Subcutaneous abdominal adipose tissue (tissue), 5 donors: ENCODE measurements at regions not wholly inside any gene's neighbourhood (a gene's known extent, or its start where the extent isn't known, plus 50 kb on each side); places are given as distances from the start of the nearest gene placed in this dataset.

Source experiments
- H3K27ac ChIP-seq: one replicate; pipeline ENCODE4 v1.7.0; 2013; ENCODE audit warnings: low read depth, mild to moderate bottlenecking, inconsistent platforms, low read length, moderate library complexity
- H3K27me3 ChIP-seq, 5 donors: one replicate each; pipeline ENCODE4 v1.7.0; 2013; ENCODE audit warnings: low read length in 5 of 5, inconsistent platforms in 1 of 5; ENCODE audit not compliant: control insufficient read depth in 5 of 5, insufficient read depth in 4 of 5
- H3K36me3 ChIP-seq, 5 donors: one replicate each; pipeline ENCODE4 v1.7.0; 2013; ENCODE audit warnings: low read length in 5 of 5; ENCODE audit not compliant: control insufficient read depth in 5 of 5, insufficient read depth in 5 of 5
- H3K4me1 ChIP-seq, 5 donors: one replicate each; pipeline ENCODE4 v1.7.0; 2013; ENCODE audit warnings: low read length in 5 of 5, mild to moderate bottlenecking in 3 of 5, moderate library complexity in 1 of 5; ENCODE audit not compliant: control insufficient read depth in 5 of 5, insufficient read depth in 5 of 5
- H3K4me3 ChIP-seq, 5 donors: one replicate each; pipeline ENCODE4 v1.7.0; 2013; ENCODE audit warnings: low read length in 5 of 5, low read depth in 1 of 5
- H3K9ac ChIP-seq, 5 donors: one replicate each; pipeline ENCODE4 v1.7.0; 2013; ENCODE audit warnings: low read length in 5 of 5, mild to moderate bottlenecking in 4 of 5, moderate library complexity in 3 of 5
- H3K9me3 ChIP-seq, 5 donors: one replicate each; pipeline ENCODE4 v1.7.0; 2013; ENCODE audit warnings: low read length in 5 of 5; ENCODE audit not compliant: control insufficient read depth in 5 of 5
- donor health status: healthy.
- donor health status: healthy.
- donor health status: healthy.
- donor health status: healthy.
- donor health status: healthy.

DNA sequence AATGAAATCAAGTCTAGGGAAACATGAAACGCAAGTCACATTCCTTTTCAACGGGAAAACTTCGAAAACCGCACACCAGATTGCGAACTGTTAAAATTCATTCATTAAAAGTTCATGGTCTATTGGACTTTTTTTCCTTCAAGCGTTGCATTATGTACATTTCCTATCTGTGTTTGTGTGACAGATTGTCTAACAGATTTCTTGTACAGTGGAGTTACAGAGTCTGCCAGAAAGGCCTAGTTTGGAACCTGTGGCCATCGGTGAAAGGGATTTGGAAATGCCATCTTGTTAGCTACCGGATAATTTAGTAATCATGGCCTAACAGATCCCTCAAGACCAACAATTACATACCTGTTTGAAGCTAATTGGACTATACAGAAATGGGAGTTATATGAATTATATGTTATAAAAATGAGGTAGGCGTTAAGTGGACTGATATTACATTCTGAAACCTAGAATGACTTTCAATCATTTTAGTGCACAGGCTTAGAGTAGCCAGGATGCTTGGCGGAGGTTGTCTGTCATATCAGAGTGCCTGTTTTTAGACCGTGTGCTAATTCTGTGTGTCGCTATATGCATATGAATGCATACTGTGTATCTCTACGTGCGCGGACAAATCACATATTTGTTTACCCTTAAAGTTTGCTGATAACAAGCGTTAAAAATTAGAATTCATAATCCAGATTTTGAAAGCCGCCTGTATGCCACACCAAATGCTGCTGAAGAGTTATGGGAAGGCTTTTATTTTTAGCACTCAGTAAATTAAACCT, 885.4 kb upstream of the RBFOX1 start:
- no peaks in the 10 kb centered on the region for H3K36me3 ChIP-seq
- H3K27me3 ChIP-seq, result no peaks in the 10 kb centered on the region

DNA sequence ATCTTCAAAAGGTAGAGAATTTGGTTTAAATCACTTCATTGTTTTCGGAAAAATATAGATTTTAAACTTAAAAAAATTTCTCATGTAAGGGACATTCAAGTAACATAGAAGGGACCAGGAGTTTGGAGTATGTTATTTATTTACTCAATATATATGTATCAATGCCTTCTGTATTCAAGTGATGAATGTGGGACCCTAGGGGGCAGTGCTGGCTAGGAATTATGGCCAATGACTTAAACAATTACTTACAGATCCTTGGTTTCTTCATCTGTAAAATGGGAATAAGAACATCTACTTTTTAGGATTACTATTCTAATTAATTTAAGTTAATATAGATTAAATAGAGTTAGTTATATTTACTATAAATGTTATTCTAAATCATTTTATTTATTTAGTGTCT, 886.3 kb upstream of the RBFOX1 start:
- Histone ChIP-seq H3K27me3 (no peaks in the 10 kb centered on the region), H3K27ac (no peak overlapping the region), H3K9me3 (peaks cover 0 to 4% (median 0%) of the 10 kb centered on the region in 5 donors), H3K4me1 (no peaks in the 10 kb centered on the region), H3K4me3 (no peak overlapping the region), H3K9ac (no peak overlapping the region), H3K36me3 (no peaks in the 10 kb centered on the region)

More for the DNA sequence above, 885.4 kb upstream of the RBFOX1 start:
- H3K4me3 ChIP-seq, result no peak overlapping the region
- H3K9ac ChIP-seq, result no peak overlapping the region
- H3K27ac ChIP-seq, result no peak overlapping the region
- H3K4me1 ChIP-seq, result no peaks in the 10 kb centered on the region
- H3K9me3 ChIP-seq, result peaks cover 0 to 11% (median 4%) of the 10 kb centered on the region in 5 donors

DNA sequence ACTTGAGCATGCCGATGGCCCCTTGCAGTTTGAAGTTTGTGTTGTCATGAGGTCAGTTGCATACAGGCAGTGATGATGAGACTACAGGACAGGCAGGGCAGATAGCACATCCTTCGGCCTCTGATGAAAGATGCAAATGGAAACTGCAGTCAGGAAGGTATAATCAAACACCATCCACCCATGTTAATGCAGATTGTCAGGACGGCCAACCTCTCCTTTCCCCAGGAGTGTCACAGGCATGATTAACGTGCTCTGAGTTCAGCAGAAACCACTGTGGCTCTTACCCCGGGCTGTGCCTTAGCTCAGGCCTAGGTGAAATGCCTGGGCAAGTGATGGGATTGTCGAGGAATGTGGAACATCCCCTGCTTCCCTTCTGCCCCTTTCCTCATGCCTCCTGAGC, 893.5 kb upstream of the RBFOX1 start:
- no peaks in the 10 kb centered on the region for H3K36me3 ChIP-seq
- no peak overlapping the region for H3K27ac ChIP-seq
- peaks cover 0 to 6% (median 0%) of the 10 kb centered on the region in 5 donors for H3K9me3 ChIP-seq
- H3K9ac ChIP-seq, result no peak overlapping the region
- H3K4me3 ChIP-seq, result no peak overlapping the region
- no peaks in the 10 kb centered on the region for H3K27me3 ChIP-seq
- no peaks in the 10 kb centered on the region for H3K4me1 ChIP-seq

DNA sequence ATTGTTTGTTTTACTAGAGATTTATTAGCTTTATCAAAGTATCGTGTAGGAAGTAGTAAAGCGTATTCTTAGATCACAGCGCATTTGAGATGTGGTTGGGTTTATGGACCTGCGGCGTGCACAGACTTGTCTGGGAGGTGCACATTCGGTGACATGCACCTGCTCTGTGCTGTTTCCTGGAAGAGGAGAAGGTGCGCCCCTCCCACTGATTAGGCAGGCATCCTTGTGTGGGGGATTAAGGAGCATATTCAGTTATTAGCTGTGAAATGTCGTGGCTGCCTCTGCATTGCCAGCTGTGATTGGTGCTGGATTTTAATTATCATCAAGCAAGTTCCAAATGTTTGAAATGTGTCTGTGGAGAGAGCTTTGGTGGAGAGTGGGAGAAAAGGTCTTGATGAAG, 903.8 kb upstream of the RBFOX1 start:
- Histone ChIP-seq H3K36me3 (no peaks in the 10 kb centered on the region), H3K27ac (no peak overlapping the region), H3K27me3 (peaks cover 0 to 2% (median 0%) of the 10 kb centered on the region in 5 donors)

DNA sequence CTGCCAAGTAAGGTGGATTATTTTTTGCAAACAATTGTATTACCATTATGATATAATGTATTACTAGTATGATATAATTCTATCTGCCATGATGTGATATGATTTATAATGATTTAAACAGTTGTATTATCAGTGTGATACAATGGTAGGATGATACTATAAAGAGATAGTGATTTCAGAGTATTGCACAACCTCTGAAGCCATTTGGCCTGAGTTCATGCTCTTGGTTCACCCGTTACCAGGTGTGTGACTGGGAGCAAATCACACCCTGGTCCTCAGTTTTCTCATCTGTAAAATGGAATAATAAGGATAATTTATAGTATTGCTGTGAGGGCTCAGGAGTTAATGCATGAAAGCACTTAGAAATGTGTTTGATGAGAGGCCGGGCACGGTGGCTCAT, 905.0 kb upstream of the RBFOX1 start:
- Histone ChIP-seq H3K27ac (no peak overlapping the region), H3K4me1 (no peaks in the 10 kb centered on the region), H3K36me3 (no peaks in the 10 kb centered on the region), H3K9me3 (peaks cover 0 to 8% (median 3%) of the 10 kb centered on the region in 5 donors), H3K9ac (no peak overlapping the region), H3K4me3 (no peak overlapping the region), H3K27me3 (peaks cover 0 to 2% (median 0%) of the 10 kb centered on the region in 5 donors)

More for the DNA sequence above, 903.8 kb upstream of the RBFOX1 start:
- Histone ChIP-seq H3K4me1 (no peaks in the 10 kb centered on the region), H3K4me3 (no peak overlapping the region), H3K9me3 (peaks cover 0 to 6% (median 0%) of the 10 kb centered on the region in 5 donors), H3K9ac (no peak overlapping the region)

DNA sequence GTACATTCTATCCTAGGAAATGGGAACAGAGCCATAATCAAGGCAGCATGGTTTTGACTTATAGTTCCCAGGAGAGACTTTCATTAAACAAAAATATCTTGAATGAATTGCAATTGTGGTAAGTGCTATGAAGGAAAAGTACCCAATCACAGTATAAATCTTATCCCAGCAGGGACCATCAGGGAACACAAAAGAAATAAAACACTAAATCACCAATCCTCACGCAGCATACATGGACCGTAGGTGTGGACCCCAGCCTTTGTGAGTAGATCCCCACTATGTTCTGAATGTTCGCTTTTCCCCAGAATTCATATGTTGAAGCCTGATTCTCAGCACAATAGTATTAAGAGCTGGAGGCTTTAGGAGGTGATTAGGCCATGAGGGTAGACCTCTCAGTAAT, 925.0 kb upstream of the RBFOX1 start:
- Histone ChIP-seq H3K27ac (no peak overlapping the region), H3K27me3 (peaks cover 0 to 2% (median 0%) of the 10 kb centered on the region in 5 donors), H3K9me3 (peaks cover 0 to 10% (median 0%) of the 10 kb centered on the region in 5 donors), H3K4me3 (no peak overlapping the region), H3K36me3 (no peaks in the 10 kb centered on the region), H3K9ac (no peak overlapping the region), H3K4me1 (no peaks in the 10 kb centered on the region)

DNA sequence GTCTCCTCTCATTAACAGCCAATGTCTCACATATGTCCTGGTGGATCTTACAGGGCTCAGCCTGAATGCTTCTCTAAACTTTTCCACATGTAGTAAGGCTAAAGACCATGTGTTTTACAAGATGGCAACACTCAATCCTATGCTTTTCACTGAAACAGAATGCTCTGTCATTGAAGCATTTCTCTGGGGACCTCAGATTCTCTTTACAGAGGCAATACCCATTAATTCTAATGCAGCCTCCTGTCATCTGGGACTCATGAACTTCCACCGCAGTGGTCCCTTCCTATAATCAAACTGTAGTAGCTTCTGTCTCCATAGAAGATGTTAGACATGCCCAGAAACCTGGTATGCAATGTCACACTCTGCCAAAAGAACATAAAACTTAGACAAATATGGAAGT, 926.6 kb upstream of the RBFOX1 start:
- H3K27ac ChIP-seq, result no peak overlapping the region
- H3K4me3 ChIP-seq, result no peak overlapping the region
- H3K27me3 ChIP-seq, result peaks cover 0 to 2% (median 0%) of the 10 kb centered on the region in 5 donors
- peaks cover 0 to 10% (median 0%) of the 10 kb centered on the region in 5 donors for H3K9me3 ChIP-seq
- H3K9ac ChIP-seq, result no peak overlapping the region
- H3K36me3 ChIP-seq, result no peaks in the 10 kb centered on the region
- no peaks in the 10 kb centered on the region for H3K4me1 ChIP-seq

DNA sequence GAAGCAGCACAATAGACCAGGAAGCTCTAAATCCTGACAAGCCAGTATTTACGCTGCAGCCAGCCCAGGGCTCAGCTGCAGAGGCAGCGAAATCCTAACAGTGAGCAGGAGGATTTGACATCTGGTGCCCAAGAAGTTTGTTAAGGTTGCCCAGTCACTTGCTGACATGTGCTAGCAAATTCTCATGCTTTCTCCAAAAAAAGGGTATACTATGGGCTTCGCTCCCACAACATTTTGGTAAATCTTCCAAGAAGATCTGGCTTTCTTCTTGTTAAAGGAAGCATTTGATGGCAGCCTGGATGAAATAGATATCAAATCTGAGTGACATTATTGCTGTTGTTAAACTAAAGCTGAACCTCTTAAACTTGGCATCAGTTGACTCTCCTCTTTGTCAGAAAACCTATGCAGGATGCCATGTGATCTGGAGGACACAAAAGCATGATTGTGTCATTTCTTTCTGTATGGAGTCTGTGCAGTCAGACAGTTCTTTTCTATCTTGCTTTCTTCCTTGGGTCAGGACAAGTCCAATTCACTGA, 949.7 kb upstream of the RBFOX1 start:
- Histone ChIP-seq H3K9ac (no peak overlapping the region), H3K36me3 (no peaks in the 10 kb centered on the region), H3K27me3 (peaks cover 0 to 1% (median 0%) of the 10 kb centered on the region in 5 donors), H3K4me3 (no peak overlapping the region), H3K27ac (no peak overlapping the region), H3K9me3 (peaks cover 0 to 2% (median 0%) of the 10 kb centered on the region in 5 donors), H3K4me1 (no peaks in the 10 kb centered on the region)

DNA sequence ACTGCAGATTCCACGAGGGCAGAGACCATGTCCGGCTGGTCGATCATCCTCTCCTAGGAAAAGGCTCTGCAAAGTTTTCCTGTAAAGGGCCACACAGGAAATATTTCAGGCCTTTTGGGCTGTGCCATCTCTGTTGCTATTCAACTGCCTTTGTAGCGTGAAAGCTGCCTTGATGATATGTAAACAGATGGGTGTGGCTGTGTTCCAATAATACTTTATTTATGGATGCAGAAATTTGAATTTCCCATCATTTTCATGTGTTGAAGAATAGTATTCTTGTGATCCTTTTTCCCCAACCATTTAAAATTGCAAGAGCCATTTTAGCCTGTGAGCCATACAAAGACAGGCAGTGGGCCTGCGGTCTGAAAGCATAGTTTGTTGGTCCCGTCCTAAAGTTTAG, 950.7 kb upstream of the RBFOX1 start:
- Histone ChIP-seq H3K9ac (no peak overlapping the region), H3K27ac (no peak overlapping the region), H3K36me3 (no peaks in the 10 kb centered on the region), H3K4me3 (no peak overlapping the region), H3K27me3 (peaks cover 0 to 4% (median 0%) of the 10 kb centered on the region in 5 donors), H3K4me1 (no peaks in the 10 kb centered on the region), H3K9me3 (peaks cover 0 to 2% (median 0%) of the 10 kb centered on the region in 5 donors)

DNA sequence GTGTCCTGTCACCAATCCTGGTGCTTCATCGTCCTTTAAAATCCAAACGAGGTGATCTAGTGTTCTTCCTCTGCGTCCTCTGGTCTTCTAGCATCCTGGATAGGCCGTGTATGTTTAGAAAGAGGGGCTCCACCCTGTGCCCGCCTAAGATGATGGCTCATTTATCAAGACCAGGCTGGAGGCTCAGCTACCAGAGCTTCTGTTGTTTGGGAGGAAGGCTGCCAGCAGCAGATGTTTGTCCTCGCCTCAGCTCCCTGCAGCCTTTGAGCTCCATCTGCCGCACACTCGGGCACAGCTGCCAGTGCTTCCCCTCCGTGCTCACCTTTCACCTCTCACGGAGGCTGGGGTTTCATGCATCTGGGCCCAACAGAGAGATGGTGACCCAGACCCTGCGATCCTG, 954.7 kb upstream of the RBFOX1 start:
- Histone ChIP-seq H3K36me3 (no peaks in the 10 kb centered on the region), H3K4me1 (no peaks in the 10 kb centered on the region), H3K4me3 (no peak overlapping the region), H3K27me3 (peaks cover 0 to 7% (median 0%) of the 10 kb centered on the region in 5 donors), H3K27ac (no peak overlapping the region), H3K9ac (no peak overlapping the region), H3K9me3 (peaks cover 0 to 11% (median 0%) of the 10 kb centered on the region in 5 donors)
